OCI-LY1 (cell line): ENCODE measurements at regions not wholly inside any gene's neighbourhood (a gene's known extent, or its start where the extent isn't known, plus 50 kb on each side); places are given as distances from the start of the nearest gene placed in this dataset.

Experiments used
- EZH2 ChIP-seq: fragments of 200-600 bp; sonication (generic), shearing (Covaris generic); IDR thresholded peaks from 2 replicates; pipeline ENCODE4 v1.8.0; 2017; ENCODE audit warnings: borderline replicate concordance, mixed run types, mild to moderate bottlenecking, antibody characterized with exemption, low read length, moderate library complexity, mixed read lengths
- TF ChIP-seq, protein P1 (sequence below): fragments of 200-600 bp; sonication (generic), shearing (Covaris generic); IDR thresholded peaks from 2 replicates; pipeline ENCODE4 v1.5.1; 2017; ENCODE audit warnings: mild to moderate bottlenecking, antibody characterized with exemption, low read length, moderate library complexity, mixed read lengths

- TF ChIP-seq, protein P1, sequence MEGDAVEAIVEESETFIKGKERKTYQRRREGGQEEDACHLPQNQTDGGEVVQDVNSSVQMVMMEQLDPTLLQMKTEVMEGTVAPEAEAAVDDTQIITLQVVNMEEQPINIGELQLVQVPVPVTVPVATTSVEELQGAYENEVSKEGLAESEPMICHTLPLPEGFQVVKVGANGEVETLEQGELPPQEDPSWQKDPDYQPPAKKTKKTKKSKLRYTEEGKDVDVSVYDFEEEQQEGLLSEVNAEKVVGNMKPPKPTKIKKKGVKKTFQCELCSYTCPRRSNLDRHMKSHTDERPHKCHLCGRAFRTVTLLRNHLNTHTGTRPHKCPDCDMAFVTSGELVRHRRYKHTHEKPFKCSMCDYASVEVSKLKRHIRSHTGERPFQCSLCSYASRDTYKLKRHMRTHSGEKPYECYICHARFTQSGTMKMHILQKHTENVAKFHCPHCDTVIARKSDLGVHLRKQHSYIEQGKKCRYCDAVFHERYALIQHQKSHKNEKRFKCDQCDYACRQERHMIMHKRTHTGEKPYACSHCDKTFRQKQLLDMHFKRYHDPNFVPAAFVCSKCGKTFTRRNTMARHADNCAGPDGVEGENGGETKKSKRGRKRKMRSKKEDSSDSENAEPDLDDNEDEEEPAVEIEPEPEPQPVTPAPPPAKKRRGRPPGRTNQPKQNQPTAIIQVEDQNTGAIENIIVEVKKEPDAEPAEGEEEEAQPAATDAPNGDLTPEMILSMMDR, result no peak
- TF ChIP-seq EZH2, result no peak
Measured at GRCh38 chr14:101377069-101377468, 184.2 kb upstream of the DIO3 start.
